ENCODE measurements at regions not wholly inside any gene's neighbourhood (a gene's known extent, or its start where the extent isn't known, plus 50 kb on each side); places are given as distances from the start of the nearest gene placed in this dataset.

GRCh38 chr14:97748616-97749015 lies 951.4 kb downstream of the VRK1 start:
- DNase-seq (ENCODE audit: low read depth in 2 of 3, low spot score in 2 of 3) = no peak

- no peak for DNase-seq (ENCODE audit: low read depth in 2 of 3, low spot score in 2 of 3)
Observed at GRCh38 chr14:97757491-97757890, 960.3 kb downstream of the VRK1 start.

DNA sequence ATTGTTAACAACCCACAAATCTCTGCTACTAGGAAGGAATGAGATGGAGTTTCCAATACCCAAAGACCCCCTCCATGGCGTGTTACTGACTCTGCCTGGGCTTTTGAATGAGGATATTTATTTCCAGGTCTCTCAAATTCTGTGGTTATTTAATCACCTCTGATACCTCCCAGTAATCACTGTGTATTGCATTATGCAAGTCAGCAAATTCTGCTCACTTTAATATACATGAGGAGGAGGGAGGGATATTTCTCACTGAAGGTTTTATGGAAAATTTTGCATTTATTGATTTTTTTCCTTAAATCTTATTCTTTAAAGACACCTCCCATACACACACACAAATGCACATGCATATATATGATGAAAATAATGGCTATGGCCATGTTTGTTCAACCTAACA lies 962.9 kb downstream of the VRK1 start:
- DNase-seq (ENCODE audit: low read depth in 2 of 3, low spot score in 2 of 3) = no peak

- no peak for DNase-seq (ENCODE audit: low read depth in 2 of 3, low spot score in 2 of 3)
Observed at GRCh38 chr14:97762386-97762785, 965.2 kb downstream of the VRK1 start.

DNA sequence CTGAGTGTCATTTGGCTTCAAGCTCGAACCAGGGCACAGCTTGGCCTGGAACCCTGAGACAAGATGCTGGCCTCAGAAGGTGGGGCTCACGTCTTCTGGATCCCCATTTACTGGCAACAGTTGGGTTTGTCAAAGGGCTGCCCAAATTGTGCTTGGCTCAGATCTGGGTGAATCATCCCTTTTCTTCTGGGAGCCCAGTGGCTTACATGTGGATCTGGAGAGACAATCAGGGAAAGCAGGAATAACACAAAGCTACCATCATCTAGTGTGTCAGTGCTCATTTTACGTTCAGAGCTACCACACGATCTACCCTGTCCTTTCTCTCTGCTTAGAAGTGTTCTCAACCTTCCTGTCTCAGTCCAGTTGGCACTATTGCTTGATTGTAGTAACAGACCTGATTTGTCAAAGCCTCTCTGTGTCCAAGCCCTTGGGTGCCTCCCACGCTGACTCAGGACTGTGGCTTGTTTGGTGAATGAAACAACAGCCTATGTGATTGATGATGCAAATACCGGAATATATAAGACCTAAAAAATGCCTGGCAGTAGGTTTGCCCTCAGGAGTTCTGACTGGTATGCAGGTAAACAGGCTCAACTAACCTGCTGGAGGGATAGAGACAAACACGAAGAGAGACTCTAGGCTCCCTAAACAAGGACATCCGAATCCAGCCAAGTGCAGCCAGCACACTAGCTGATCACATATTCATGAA lies 974.3 kb downstream of the VRK1 start:
- no peak for DNase-seq (ENCODE audit: low read depth in 2 of 3, low spot score in 2 of 3)

DNA sequence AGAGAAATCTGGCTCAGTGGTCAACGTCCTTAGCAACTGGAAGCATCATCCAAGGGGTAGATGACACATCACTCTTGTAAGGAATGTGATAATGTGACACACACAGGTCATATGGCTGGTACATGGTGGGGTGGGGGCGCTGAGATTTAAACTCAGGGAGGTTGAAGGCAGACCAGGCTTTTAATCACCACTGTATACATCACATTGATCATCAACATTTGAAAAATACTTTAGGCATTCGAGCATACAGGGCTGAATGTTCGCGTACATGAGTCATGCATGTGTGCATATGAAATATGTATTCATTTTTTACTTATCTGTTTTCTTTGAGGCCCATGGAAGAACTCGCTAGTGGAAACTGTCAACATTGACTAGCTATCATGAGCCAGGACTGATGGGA lies 976.4 kb downstream of the VRK1 start:
- DNase-seq (ENCODE audit: low read depth in 2 of 3, low spot score in 2 of 3) = no peak

DNA sequence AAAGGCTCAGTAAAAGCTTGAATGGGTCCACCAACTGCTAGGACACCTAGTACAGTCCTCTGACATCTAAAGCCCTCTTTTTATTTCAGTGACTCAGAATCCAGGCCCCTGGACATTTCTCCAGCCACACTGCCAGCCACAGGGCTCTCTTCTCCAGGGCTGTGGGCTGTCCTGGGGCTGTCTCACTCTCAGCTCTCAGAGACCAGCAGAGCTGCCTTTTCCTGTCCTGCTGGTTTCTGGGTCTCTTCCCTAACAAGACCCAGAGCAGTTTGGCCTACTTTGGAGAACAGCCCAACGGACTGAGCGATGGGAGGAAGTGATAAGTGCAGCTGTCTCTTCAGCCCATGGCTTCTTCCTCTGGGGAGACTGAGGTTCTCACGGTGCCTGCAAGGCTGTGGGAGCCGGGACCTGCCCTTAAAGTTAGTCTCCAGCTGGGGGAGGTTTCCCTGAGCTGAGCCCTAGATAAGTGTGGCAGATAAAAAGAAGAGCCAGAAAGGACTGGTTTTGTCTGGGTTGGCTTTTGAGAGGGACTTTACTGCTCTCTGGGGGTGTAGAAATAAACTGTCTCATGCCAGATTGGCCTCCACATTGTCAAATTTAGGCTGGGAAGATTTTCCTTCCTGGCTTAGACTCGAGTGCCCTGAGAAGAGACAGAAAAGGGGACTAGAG lies 979.8 kb downstream of the VRK1 start:
- no peak for DNase-seq (ENCODE audit: low read depth in 2 of 3, low spot score in 2 of 3)

- no peak for DNase-seq (ENCODE audit: low read depth in 2 of 3, low spot score in 2 of 3)
Observed at GRCh38 chr14:97777622-97778355, 980.6 kb downstream of the VRK1 start.

- DNase-seq (ENCODE audit: low read depth in 2 of 3, low spot score in 2 of 3) = no peak
Observed at GRCh38 chr14:97779140-97779539, 982.0 kb downstream of the VRK1 start.

- no peak for DNase-seq (ENCODE audit: low read depth in 2 of 3, low spot score in 2 of 3)
Observed at GRCh38 chr14:97780804-97781203, 983.6 kb downstream of the VRK1 start.

DNA sequence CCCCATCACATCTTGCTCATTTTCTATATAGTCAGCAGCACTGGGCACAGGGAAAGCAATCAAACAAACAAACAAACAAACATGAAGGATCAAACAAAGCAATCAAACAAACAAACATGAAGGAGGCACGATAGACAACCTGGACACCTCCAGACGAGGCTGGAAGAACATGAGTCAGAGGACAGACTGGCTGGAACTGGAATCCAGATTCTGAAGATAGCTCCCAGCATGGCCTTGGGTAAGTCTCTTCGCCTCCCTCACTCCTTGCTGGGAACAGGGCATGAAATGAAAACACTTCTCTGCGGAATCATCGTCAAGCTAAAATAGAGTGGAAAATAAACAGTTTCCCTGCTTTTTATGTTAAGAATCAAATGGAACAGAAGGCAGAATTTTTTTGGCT lies 984.8 kb downstream of the VRK1 start:
- no peak for DNase-seq (ENCODE audit: low read depth in 2 of 3, low spot score in 2 of 3)

- no peak for DNase-seq (ENCODE audit: low read depth in 2 of 3, low spot score in 2 of 3)
Observed at GRCh38 chr14:97782871-97783414, 985.8 kb downstream of the VRK1 start.

GRCh38 chr14:97785495-97785894 lies 988.3 kb downstream of the VRK1 start:
- no peak for DNase-seq (ENCODE audit: low read depth in 2 of 3, low spot score in 2 of 3)

- no peak for DNase-seq (ENCODE audit: low read depth in 2 of 3, low spot score in 2 of 3)
Observed at GRCh38 chr14:97788364-97788763, 991.2 kb downstream of the VRK1 start.

DNA sequence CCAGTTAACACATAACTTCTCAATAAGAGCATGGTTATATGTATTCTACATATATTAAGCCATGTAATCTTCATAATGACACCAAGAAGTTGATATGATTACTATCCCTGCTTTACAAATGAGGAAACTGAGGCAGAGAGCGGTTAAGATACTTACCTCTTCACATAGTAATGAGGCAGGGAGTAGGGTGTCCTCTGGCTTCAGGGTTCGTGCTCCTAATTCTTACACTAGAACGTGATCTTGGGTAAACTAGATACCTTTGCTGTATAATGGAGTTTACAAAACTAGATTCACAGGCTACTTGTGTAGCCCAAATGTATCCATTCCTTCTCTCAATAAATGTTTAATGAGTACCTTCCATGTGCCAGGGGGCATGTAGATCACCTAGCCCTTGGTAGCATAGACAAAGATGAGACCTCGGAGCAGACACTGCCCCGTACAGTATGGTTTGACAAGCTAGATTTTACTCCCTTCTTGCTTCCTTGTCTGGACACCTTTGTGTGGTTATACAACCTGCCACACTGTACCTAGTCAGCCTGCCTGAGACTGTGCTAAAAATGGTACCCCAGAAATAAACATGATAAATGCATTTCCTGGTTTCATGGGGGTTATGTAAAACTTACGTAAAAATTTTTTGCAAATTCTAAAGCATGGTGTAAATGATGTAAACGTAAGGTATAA lies 991.8 kb downstream of the VRK1 start:
- no peak for DNase-seq (ENCODE audit: low read depth in 2 of 3, low spot score in 2 of 3)

- no peak for DNase-seq (ENCODE audit: low read depth in 2 of 3, low spot score in 2 of 3)
Observed at GRCh38 chr14:97791072-97791471, 993.9 kb downstream of the VRK1 start.

DNA sequence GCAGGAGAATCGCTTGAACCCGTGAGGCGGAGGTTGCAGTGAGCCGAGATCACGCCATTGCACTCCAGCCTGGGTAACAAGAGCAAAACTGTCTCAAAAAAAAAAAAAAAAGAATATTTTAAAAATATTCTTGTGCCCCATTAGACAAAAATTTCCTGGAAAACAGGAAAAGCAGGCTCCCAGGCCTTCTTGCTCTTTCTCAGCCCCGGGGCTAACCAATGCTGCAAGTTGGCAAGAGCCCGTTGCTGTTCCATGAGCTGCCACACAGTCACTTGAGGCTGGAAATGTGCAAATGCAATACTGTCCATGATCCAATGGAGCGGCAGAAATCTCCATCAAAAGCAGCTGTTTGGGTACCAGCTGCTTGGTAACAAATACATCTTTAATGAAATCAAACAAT lies 994.7 kb downstream of the VRK1 start:
- no peak for DNase-seq (ENCODE audit: low read depth in 2 of 3, low spot score in 2 of 3)

GRCh38 chr14:97796511-97796910 lies 999.3 kb downstream of the VRK1 start:
- DNase-seq (ENCODE audit: low read depth in 2 of 3, low spot score in 2 of 3) = no peak

GRCh38 chr14:97798176-97798575 lies 1001.0 kb downstream of the VRK1 start:
- DNase-seq (ENCODE audit: low read depth in 2 of 3, low spot score in 2 of 3) = no peak

GRCh38 chr14:97802430-97803373 lies 1005.5 kb downstream of the VRK1 start:
- no peak for DNase-seq (ENCODE audit: low read depth in 2 of 3, low spot score in 2 of 3)

All from hematopoietic multipotent progenitor cell (in vitro differentiated cells).